IMR-90 (cell line): ENCODE measurements at regions not wholly inside any gene's neighbourhood (a gene's known extent, or its start where the extent isn't known, plus 50 kb on each side); places are given as distances from the start of the nearest gene placed in this dataset.

Experiments
- ATAC-seq: fragments of 200-7000 bp; cut with Tn5 transposase; 2 replicates; pipeline ENCODE4 v1.9.1; 2020; ENCODE audit warnings: low read depth, mild to moderate bottlenecking, moderate library complexity
- BruUV-seq: library from RNA; stranded (reverse); fragments of 400-500 nt; replicated peaks from 2 replicates; lab custom pipeline; 2021; lab: Mats Ljungman, UMichigan
- CTCF ChIA-PET: fragments of 300-600 bp; formaldehyde crosslinking; extraction: SDS; loops from one replicate; lab custom pipeline; 2021; ENCODE audit warnings: antibody characterized with exemption; lab: Yijun Ruan, JAX
- POLR2A ChIA-PET: fragments of 300-600 bp; sonication (Branson Sonifier 250); formaldehyde crosslinking; loops from one replicate; lab custom pipeline; 2022; ENCODE audit warnings: antibody characterized with exemption; ENCODE audit not compliant: unreplicated experiment; lab: Charles Lee
- DNase-seq: peaks from one replicate; pipeline ENCODE4 v3.0.0; 2013
- H2AFZ ChIP-seq: replicated peaks from 2 replicates; pipeline ENCODE3; 2013; ENCODE audit warnings: low read length, mild to moderate bottlenecking; ENCODE audit not compliant: poor library complexity
- H2AK5ac ChIP-seq: 2 replicates; pipeline ENCODE4 v1.6.1; 2013; ENCODE audit warnings: low read depth, low read length, inconsistent platforms
- H2AK9ac ChIP-seq: replicated peaks from 2 replicates; pipeline ENCODE3; 2013; ENCODE audit warnings: mild to moderate bottlenecking, low read depth, low read length, moderate library complexity; ENCODE audit not compliant: poor library complexity
- H2BK120ac ChIP-seq: 2 replicates; pipeline ENCODE4 v1.6.1; 2013; ENCODE audit warnings: low read depth, low read length, inconsistent platforms
- H2BK15ac ChIP-seq: 3 replicates; pipeline ENCODE4 v1.6.1; 2013; ENCODE audit warnings: low read depth, low read length, inconsistent platforms
- H2BK20ac ChIP-seq: 2 replicates; pipeline ENCODE4 v1.6.1; 2013; ENCODE audit warnings: low read depth, mild to moderate bottlenecking, inconsistent platforms, low read length, moderate library complexity
- H2BK5ac ChIP-seq: 2 replicates; pipeline ENCODE4 v1.6.1; 2013; ENCODE audit warnings: mild to moderate bottlenecking, low read depth, low read length, inconsistent platforms; ENCODE audit not compliant: poor library complexity, severe bottlenecking
- H3K14ac ChIP-seq: replicated peaks from 2 replicates; pipeline ENCODE4 v1.6.1; 2013; ENCODE audit warnings: low read depth, low read length, inconsistent platforms
- H3K18ac ChIP-seq: 2 replicates; pipeline ENCODE4 v1.6.1; 2013; ENCODE audit warnings: low read depth, low read length, control low read depth
- H3K23ac ChIP-seq: 2 replicates; pipeline ENCODE4 v1.6.1; 2013; ENCODE audit warnings: low read depth, low read length, inconsistent platforms
- H3K27ac ChIP-seq: 2 replicates; pipeline ENCODE4 v1.5.1; 2013; ENCODE audit warnings: mild to moderate bottlenecking, control low read depth, low read length; ENCODE audit not compliant: insufficient read depth
- H3K27me3 ChIP-seq: 2 replicates; pipeline ENCODE4 v1.6.1; 2013; ENCODE audit warnings: low read length; ENCODE audit not compliant: control insufficient read depth, insufficient read depth
- H3K36me3 ChIP-seq: 2 replicates; pipeline ENCODE4 v1.6.1; 2013; ENCODE audit warnings: low read length, mixed read lengths; ENCODE audit not compliant: control insufficient read depth, insufficient read depth
- H3K4ac ChIP-seq: 2 replicates; pipeline ENCODE4 v1.6.1; 2013; ENCODE audit warnings: low read depth, low read length, inconsistent platforms
- H3K4me1 ChIP-seq: 2 replicates; pipeline ENCODE4 v1.6.1; 2013; ENCODE audit warnings: low read length, mixed read lengths; ENCODE audit not compliant: control insufficient read depth, insufficient read depth
- H3K4me2 ChIP-seq: 2 replicates; pipeline ENCODE4 v1.6.1; 2013; ENCODE audit warnings: low read depth, mild to moderate bottlenecking, control low read depth, low read length, moderate library complexity
- H3K4me3 ChIP-seq: 2 replicates; pipeline ENCODE4 v1.5.1; 2013; ENCODE audit warnings: low read depth, mild to moderate bottlenecking, control low read depth, low read length, moderate library complexity; ENCODE audit not compliant: insufficient read depth
- H3K56ac ChIP-seq: 2 replicates; pipeline ENCODE4 v1.6.1; 2013; ENCODE audit warnings: low read length, inconsistent platforms; ENCODE audit not compliant: insufficient read depth; ENCODE audit errors: extremely low read depth
- H3K79me1 ChIP-seq, 2 experiments: 2 replicates each; pipeline ENCODE4 v1.6.1; 2013; ENCODE audit warnings: low read length in 2 of 2, inconsistent platforms in 1 of 2, low read depth in 1 of 2
- H3K9ac ChIP-seq: 2 replicates; pipeline ENCODE4 v1.6.1; 2013; ENCODE audit warnings: low read depth, low read length, control low read depth
- H3K9me1 ChIP-seq: 2 replicates; pipeline ENCODE4 v1.6.1; 2013; ENCODE audit warnings: low read length, inconsistent platforms; ENCODE audit not compliant: insufficient read depth
- H3K9me3 ChIP-seq: 2 replicates; pipeline ENCODE4 v1.6.1; 2013; ENCODE audit warnings: low read length; ENCODE audit not compliant: control insufficient read depth, insufficient read depth
- H4K20me1 ChIP-seq: 2 replicates; pipeline ENCODE4 v1.6.1; 2013; ENCODE audit warnings: low read length, inconsistent platforms; ENCODE audit not compliant: insufficient read depth
- H4K5ac ChIP-seq: 2 replicates; pipeline ENCODE4 v1.6.1; 2013; ENCODE audit warnings: mild to moderate bottlenecking, low read depth, low read length, control low read depth
- H4K8ac ChIP-seq, 2 experiments: 2 replicates each; pipeline ENCODE4 v1.6.1; 2013; ENCODE audit warnings: low read depth in 2 of 2, low read length in 2 of 2, control low read depth in 1 of 2, inconsistent platforms in 1 of 2
- H4K91ac ChIP-seq: 2 replicates; pipeline ENCODE4 v1.6.1; 2013; ENCODE audit warnings: low read depth, low read length, inconsistent platforms; ENCODE audit not compliant: insufficient read depth
- FOS ChIP-seq: fragments of 150-350 bp; IDR thresholded peaks from 2 replicates; pipeline ENCODE4 v1.6.1; 2016; ENCODE audit warnings: low read depth, low read length
- MAFK ChIP-seq: IDR thresholded peaks from 2 replicates; pipeline ENCODE4 v1.6.1; 2012; ENCODE audit warnings: low read depth, low read length, improper control_type of control experiment
- MXI1 ChIP-seq: IDR thresholded peaks from 2 replicates; pipeline ENCODE4 v1.6.1; 2012; ENCODE audit warnings: low read depth, mild to moderate bottlenecking, low read length, moderate library complexity, borderline replicate concordance
- WGBS, 2 experiments: methylation state at CpG; one replicate each; pipeline versions ENCODE4 v1.1.5 to v1.1.7; 2013; ENCODE audit warnings: missing lambda C conversion rate in 2 of 2; ENCODE audit not compliant: insufficient read length in 1 of 2; ENCODE audit errors: extremely low coverage in 2 of 2; 5-methylcytosine and 5-hydroxymethylcytosine counted together
- dilution Hi-C: fragments of 300-500 bp; cut with HindIII; formaldehyde crosslinking; loops from one replicate; pipeline ENCODE4 v1.14.3; 2018; ENCODE audit warnings: low sequenced_read_pairs; ENCODE audit not compliant: unreplicated experiment
- in situ Hi-C: fragments of 300-500 bp; cut with MboI; formaldehyde crosslinking; loops from 3 replicates; pipeline ENCODE4 v1.14.3; 2019; ENCODE audit warnings: low sequenced_read_pairs, inconsistent platforms, mixed read lengths
- intact Hi-C: fragments of 100-400 bp; cut with micrococcal nuclease; formaldehyde crosslinking; loops from 2 replicates; pipeline ENCODE4 v1.10.0; 2022
- TF ChIP-seq, protein P1 (sequence below): fragments of 150-350 bp; IDR thresholded peaks from 2 replicates; pipeline ENCODE4 v1.6.1; 2017; ENCODE audit warnings: mild to moderate bottlenecking, antibody characterized with exemption, low read length, low read depth

DNA sequence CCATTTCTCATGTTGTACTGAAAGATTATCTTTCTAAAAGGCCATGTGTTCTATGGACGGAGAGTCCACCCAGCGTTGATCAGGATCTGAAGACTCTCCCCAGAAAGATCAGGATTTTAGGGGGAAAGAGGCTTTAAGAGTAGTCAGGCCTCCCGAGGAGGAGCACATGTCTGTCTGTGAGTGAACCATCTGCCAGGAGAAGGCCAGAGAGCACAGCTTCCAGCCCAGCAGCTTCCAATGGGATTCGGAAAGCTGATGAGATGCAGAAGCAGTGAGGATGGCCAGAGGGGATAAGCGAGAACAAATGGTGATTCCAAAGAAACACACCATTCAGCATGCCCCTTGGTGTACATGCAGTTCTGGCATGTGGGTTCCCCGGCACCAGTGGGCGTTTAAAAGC lies 88.5 kb upstream of the TCERG1L start:
- in situ Hi-C loops = no loop called here
- Histone ChIP-seq H4K20me1 (no peaks in the 10 kb centered on the region), H3K27ac (no peak overlapping the region), H3K9ac (no peak overlapping the region), H2AFZ (no peak overlapping the region), H3K79me1 (no peaks in the 10 kb centered on the region), H2BK120ac (no peak overlapping the region), H2AK5ac (no peak overlapping the region), H4K8ac (no peak overlapping the region), H3K4me1 (no peaks in the 10 kb centered on the region), H2BK15ac (no peak overlapping the region), H3K27me3 (no peaks in the 10 kb centered on the region), H3K9me3 (peaks cover 46% of the 10 kb centered on the region), H4K91ac (no peak overlapping the region), H3K36me3 (no peaks in the 10 kb centered on the region), H3K4ac (no peak overlapping the region), H2AK9ac (no peak overlapping the region), H2BK20ac (no peak overlapping the region), H3K23ac (no peak overlapping the region), H3K56ac (no peak overlapping the region), H3K9me1 (no peaks in the 10 kb centered on the region), H4K5ac (no peak overlapping the region), H3K4me3 (no peak overlapping the region), H3K14ac (no peak overlapping the region), H3K4me2 (no peak overlapping the region), H3K18ac (no peak overlapping the region), H2BK5ac (no peak overlapping the region)
- DNase-seq (no peak), ATAC-seq (no peak)
- BruUV-seq = no TSS peak
- POLR2A ChIA-PET = no interaction called here
- intact Hi-C loops = no loop called here
- TF ChIP-seq, protein P1, sequence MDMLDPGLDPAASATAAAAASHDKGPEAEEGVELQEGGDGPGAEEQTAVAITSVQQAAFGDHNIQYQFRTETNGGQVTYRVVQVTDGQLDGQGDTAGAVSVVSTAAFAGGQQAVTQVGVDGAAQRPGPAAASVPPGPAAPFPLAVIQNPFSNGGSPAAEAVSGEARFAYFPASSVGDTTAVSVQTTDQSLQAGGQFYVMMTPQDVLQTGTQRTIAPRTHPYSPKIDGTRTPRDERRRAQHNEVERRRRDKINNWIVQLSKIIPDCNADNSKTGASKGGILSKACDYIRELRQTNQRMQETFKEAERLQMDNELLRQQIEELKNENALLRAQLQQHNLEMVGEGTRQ = no peak
- TF ChIP-seq FOS (no peak), MAFK (no peak), MXI1 (no peak)
- whole genome bisulfite sequencing, 2 experiments = no CpG with 5 or more reads among the region's 7 CpGs
- dilution Hi-C loops = no loop called here
- CTCF ChIA-PET = no interaction called here
